ENCODE measurements at regions not wholly inside any gene's neighbourhood (a gene's known extent, or its start where the extent isn't known, plus 50 kb on each side); places are given as distances from the start of the nearest gene placed in this dataset.

DNA sequence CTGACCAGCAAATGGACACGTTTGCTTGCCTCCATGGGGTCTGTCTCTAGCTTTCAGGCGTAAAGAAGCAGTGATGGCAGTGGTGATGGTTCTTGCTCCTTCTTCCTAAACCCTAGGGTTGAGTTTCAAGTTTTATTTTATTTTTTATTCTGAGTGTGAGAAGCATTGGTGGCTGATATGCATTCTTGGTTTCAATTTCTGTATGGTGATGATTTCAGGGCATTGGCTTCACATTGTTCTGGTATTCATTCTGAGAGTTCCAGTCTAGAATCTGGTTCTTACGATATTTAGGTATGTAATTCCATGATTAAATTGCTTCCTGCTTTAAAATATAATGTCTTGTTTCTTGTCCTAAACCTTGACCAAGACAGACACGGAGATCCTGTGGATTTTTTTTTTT, 444.5 kb upstream of the IMPG1 start:
- Histone ChIP-seq H3K4me1 (no peaks in the 10 kb centered on the region), H3K27ac (no peak overlapping the region), H3K27me3 (no peaks in the 10 kb centered on the region), H3K9me3 (peaks cover 0 to 18% (median 1%) of the 10 kb centered on the region in 12 donors), H3K36me3 (no peaks in the 10 kb centered on the region), H3K4me3 (no peak overlapping the region)
- TF ChIP-seq POLR2A (IDR thresholded peaks at IDR 0.05) (no peak), CTCF (IDR thresholded peaks at IDR 0.05) (no peak)
- WGBS, 4 donors = 83 to 88% (median 84%) methylated on average over 4 of the region's 4 CpGs
- intact Hi-C loops (cut with DNase I) = no loop called here
- DNase-seq = no peak
- no peak for ATAC-seq

GRCh38 chr6:76510489-76510888, 438.0 kb upstream of the IMPG1 start:
- Histone ChIP-seq H3K27me3 (no peaks in the 10 kb centered on the region), H3K4me3 (no peak overlapping the region), H3K27ac (no peak overlapping the region), H3K4me1 (no peaks in the 10 kb centered on the region), H3K36me3 (no peaks in the 10 kb centered on the region), H3K9me3 (peaks cover 0 to 5% (median 0%) of the 10 kb centered on the region in 12 donors)
- no peak for DNase-seq
- TF ChIP-seq CTCF (IDR thresholded peaks at IDR 0.05) (no peak), POLR2A (IDR thresholded peaks at IDR 0.05) (no peak)
- no peak for ATAC-seq
- intact Hi-C loops (cut with DNase I) = no loop called here

- intact Hi-C loops (cut with DNase I) = no loop called here
- H3K4me3 ChIP-seq = no peak overlapping the region
- TF ChIP-seq CTCF (IDR thresholded peaks at IDR 0.05) (no peak), POLR2A (IDR thresholded peaks at IDR 0.05) (no peak)
- H3K4me1 ChIP-seq = no peaks in the 10 kb centered on the region
- no peak overlapping the region for H3K27ac ChIP-seq
- DNase-seq (no peak), ATAC-seq (no peak)
- H3K27me3 ChIP-seq = no peaks in the 10 kb centered on the region
- no peaks in the 10 kb centered on the region for H3K9me3 ChIP-seq
- 79 to 82% (median 79%) methylated on average over 2 of the region's 2 CpGs for WGBS, 4 donors
- no peaks in the 10 kb centered on the region for H3K36me3 ChIP-seq
Measured at GRCh38 chr6:76509397-76509796, 436.9 kb upstream of the IMPG1 start.

- DNase-seq (no peak), ATAC-seq (no peak)
- H3K36me3 ChIP-seq = no peaks in the 10 kb centered on the region
- H3K4me3 ChIP-seq = no peak overlapping the region
- H3K4me1 ChIP-seq = no peaks in the 10 kb centered on the region
- H3K27ac ChIP-seq = no peak overlapping the region
- H3K27me3 ChIP-seq = no peaks in the 10 kb centered on the region
- intact Hi-C loops (cut with DNase I) = no loop called here
- 24 to 42% (median 32%) methylated on average over 1 of the region's 1 CpG for WGBS, 4 donors
- TF ChIP-seq CTCF (IDR thresholded peaks at IDR 0.05) (no peak), POLR2A (IDR thresholded peaks at IDR 0.05) (no peak)
- peaks cover 0 to 9% (median 0%) of the 10 kb centered on the region in 12 donors for H3K9me3 ChIP-seq
Measured at GRCh38 chr6:76506808-76507207, 434.3 kb upstream of the IMPG1 start.
